HG02852 (cell line): ENCODE measurements at regions not wholly inside any gene's neighbourhood (a gene's known extent, or its start where the extent isn't known, plus 50 kb on each side); places are given as distances from the start of the nearest gene placed in this dataset.
"Not testable (repeated sequence)": the region's sequence is repeated elsewhere in the genome, so short reads cannot be mapped to it uniquely, and the experiment has no call there.

Experiments
- ATAC-seq: cut with Tn5 transposase; IDR thresholded peaks from one replicate; pipeline ENCODE4 v1.9.1; 2021; ENCODE audit warnings: mild to moderate bottlenecking, moderate library complexity; ENCODE audit not compliant: unreplicated experiment

DNA sequence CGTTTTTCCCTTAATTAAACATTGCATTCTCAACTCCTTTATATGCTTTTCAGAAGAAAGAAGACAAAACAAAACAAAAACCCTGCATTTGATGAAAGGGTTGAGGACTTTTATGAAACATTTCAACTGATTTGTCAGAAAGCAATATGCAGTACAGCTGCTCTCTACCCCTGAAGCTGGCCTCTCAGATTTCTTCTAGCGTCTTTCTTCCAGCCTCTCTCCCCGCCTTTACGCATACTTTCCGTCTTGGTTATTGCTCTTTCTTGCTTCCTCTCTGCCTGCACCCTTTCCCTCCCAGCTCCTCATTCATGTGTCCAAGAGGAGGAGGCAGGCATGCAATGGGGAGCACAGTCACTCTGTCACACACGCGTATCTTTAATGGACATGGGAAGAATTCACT is 91.0 kb upstream of the COL1A2 start:
- ATAC-seq: no peak

DNA sequence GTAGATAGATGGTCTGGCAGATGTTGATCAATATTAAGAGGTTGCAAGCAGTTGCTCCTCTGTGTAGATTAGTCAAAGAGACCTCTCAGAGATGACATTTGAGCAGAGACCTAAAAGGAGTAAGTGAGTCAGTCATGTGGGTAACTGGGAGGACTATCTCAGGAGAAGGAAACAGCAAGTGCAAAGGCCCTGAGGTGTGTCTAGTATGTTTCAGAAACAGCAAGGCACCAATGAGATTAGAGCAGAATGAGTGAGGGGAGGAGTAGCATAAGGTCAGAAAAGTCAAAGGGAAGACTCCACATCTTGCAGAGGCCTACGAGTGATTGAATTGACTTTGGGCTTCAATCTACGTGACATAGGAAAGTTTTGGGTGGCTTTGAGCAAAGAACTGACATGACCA is 89.8 kb upstream of the COL1A2 start:
- ATAC-seq: no peak

DNA sequence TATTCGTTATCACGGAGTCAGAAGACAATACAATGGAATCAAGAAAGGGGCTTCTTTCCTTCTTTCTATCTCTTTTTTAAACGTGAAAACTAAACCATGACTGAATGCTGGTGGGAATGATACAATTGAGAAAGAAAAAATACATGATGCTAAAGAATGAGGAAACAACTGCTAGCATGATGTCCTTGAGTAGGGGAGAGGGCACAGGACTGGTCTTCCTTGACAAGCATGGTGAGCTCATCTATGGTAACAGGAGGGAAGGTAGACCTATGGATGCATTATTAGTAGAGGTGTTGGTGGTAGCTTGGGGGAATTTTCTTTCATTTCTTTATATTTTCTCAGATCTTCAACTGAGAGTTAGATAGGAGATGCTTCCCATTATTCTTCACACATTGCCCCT is 88.9 kb upstream of the COL1A2 start:
- no peak for ATAC-seq

DNA sequence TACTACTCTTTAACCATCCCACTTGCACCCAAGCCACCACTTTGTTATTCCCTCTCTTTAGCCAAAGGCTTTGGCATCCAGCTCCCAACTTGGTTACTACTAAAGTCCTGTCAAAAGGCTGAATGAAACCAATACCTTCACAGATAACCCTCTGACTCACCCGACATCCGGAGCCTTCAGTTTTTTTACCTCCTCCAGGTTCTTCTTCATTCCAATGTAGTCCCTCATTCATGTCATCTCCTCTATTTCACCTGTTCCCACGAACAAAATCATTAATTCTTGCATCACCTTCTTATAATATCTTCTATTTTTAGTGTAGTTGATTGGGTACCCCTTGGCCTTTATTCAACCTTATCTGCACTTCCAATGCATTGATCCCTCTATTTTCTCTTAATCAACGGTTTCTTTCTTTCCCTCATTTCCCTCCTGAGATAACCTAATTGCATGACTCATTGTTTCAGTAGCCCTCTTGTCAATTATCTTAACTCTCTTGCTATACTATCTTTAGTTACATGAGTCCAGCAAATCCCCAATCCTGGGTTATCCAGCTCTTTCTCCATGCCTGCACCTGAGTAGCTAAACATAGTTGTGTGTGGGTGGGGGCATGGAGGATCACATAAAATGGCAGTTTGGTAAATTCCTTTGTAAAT is 87.2 kb upstream of the COL1A2 start:
- ATAC-seq: no peak

DNA sequence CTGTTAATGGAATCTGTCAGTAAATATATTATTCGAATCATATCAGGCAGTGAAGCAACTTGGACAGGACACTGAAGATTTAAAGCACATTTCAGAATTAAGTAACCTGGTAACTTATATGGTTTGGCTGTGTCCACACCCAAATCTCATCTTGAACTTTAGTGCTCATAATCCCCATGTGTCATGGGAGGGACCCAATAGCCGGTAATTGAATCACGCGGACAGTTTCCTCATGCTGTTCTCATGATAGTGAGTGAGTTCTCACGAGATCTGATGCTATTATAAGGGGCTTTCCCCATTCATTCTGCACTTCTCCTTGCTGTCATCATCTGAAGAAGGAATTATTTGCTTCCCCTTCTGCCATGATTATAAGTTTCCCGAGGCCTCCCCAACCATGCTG is 83.2 kb upstream of the COL1A2 start:
- no peak for ATAC-seq

DNA sequence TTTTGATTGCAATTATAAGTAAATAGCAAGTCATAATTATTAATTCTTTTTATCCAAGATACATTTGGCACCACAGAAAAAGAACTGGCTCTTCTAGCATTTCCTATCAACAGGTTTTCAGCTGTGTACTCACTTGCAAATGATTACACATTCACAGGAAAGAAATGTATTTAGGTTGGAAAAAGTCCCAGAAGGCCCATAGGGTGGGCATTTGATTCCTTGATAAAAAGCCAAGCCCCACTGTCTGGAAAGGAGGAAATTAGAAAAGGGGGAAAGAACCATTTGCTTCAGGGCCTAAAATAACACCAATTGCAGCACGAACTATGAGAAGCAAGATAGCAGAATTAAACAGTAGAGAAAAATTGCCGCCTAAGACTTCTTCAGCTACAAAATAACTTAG is 80.8 kb upstream of the COL1A2 start:
- ATAC-seq: no peak

DNA sequence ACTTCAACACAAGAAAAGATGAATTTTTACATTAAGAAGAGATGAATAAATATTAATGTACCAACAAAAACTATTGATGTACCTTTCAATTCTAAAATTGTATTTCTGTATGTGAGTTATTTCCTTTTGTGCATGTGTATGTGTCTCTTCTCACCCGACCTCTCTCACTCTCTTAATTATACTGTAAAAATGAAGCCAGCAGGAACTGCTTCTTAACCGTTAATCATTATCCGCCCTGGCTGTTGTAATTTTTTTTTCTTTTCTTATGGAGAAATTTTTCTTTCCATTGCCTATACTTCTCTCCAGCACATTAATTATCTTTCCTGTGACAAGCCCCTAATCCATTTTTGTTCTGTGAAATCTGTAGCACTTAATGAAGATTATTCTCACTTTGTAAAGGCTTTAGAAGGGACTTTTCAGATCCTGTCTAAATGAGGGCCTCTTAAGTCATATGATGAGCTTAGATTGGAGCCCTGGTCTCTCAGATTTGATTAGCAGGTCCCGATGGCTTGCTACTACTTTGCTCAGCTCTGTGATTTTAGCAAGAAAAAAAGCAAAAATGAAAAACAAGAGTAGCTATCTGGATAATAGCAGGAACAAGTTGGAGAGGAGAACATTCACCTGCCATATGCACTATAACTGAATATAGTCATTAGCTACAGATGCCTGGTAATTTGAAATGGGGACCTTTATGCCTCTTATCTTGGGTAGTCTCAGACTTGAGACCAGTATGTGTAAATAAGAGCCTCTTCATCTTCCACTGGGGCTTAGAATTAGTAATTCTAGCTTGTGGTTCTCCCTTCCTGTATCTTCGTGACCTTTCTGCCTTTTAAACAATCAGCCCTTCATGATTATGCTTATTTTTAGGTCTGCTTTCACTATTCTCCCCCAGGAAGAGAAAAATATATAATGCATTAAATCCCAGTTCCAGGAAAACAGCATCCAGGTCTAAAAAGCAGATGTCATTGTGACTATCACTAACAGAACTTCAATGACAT is 80.0 kb upstream of the COL1A2 start:
- no peak for ATAC-seq

DNA sequence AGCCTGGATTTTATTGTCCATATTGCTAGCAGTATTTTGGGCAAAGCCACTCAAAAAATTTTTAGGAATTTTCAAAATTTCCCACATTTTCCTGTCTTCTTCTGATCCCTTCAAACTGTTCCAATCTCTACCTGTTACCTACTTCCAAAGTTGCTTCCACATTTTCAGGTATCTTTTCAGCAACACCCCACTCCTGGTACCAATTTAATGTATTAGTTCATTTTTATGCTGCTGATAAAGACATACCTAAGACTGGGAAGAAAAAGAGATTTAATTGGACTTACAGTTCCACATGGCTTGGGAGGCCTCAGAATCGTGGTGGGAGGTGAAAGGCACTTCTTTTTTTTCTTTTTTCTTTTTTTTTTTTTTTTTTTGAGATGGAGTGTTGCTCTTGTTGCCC is 73.6 kb upstream of the COL1A2 start:
- not testable (repeated sequence) for ATAC-seq

DNA sequence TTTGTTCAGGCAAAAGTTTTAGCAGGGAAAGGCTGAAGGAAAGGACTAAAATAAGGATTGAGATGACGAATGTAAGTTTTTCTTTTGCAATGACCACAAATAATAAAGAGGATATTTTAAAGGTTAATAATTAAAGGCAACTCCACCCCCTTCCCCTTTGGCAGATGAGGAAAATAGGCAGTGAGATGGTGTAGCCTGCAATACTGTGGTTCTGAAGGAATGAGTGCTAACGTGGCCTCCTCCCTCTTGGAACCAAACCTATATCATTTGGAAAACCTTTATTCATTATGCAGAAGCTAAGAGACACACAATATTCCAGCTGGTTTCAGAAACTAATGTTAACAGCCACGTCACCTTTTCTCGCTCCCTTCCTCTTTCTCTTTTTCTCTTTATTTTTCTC is 70.9 kb upstream of the COL1A2 start:
- ATAC-seq: no peak

DNA sequence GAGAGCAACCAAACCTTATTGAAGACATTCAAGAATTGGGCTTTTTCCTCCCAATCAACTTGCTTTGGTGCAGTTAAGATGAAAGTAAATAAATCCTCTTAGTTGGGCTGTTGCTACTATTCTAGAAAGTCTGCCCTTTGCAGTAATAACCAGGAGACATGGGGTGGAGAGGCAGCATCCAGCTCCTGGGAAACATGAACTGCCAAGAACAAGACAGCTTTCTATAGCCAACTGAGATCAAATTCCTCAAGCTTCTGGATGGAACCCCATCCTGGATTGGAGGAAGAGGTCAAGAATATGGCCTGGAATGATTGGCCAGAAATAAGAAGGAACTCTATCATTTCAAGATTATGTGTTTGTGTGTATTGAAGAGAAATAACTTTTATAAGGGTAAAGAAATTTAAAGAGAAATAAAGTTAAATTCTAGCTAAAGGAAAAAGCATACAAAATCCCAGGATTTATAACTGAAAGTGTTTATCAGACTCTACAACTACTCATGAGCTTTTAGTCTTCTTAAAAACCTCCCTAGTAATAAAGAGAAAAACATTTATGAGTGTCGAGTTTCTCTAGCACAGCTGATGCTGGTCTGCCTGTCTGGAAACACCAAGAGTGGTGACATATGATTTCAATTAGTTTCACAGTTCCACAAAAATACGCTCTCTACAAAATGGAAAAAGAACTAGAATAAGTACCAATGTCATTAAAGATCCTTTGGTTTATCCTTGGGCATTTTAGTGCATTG is 70.1 kb upstream of the COL1A2 start:
- no peak for ATAC-seq

DNA sequence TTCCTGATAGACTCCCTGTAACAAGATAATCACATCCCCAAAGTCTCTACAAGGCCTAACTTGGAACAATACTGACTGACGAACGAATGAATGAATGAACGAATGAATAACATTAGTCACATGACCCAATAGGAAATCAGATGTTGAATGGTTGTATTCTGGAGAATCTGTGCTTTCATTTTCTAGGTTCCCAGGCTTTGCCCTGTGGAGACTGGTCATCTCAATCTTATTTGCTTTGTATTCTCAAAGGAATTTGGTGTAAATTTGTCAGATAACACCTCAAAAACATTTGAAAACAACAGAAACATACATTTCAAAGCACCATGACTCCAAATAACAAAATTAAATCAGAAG is 69.6 kb upstream of the COL1A2 start:
- no peak for ATAC-seq

DNA sequence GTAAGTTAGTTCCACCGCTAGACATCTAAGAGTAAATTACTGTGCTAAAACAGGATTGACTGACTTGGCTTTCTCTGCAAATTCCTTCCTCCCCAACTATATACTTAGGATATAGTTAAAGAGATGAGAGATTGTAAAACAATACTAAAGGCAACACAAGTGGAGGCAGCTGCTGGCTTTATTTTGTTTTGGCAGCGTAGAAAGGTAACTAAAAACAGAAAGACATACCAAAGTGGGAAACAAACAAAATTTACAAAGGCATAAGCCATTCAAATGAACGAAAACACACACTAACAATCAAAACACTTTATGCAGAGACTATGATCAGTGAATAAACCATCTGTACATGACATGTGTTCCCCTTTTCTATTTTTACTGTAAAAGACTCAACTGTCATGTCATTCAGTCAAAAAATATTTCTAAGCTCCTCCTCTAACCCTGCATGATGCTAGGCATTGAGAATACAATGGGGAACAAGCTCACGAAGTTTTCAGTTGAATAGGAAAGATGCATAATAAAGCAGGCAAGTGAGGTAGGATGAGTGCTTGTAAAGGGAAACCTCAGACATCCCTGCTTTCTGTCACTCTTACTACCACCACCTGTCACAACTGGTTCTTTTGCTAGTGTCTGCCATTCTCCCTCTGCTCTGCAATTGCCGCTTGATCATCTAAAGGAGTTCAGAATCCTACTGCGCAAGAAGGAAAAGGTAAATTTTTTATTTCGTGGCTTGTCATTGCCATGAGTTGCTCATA is 64.2 kb upstream of the COL1A2 start:
- ATAC-seq: no peak

DNA sequence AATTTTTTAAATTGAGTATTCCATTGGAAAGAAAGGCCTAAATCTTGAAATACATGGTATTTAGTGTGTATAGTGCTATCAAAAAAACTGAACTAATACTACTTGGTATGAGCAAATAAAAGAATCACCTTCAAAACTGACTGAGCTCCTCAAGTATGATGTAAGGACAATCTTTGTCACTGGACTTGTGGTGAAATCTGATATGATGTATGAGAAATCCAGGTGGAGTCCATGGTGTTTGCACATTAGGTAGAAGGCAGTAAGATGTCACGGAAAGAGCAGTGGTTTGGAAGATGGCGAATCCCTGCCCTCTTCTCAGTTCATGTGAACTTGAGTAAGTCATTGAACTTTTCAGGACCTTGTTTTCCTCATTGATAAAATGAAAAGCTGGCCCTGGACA is 62.1 kb upstream of the COL1A2 start:
- no peak for ATAC-seq

DNA sequence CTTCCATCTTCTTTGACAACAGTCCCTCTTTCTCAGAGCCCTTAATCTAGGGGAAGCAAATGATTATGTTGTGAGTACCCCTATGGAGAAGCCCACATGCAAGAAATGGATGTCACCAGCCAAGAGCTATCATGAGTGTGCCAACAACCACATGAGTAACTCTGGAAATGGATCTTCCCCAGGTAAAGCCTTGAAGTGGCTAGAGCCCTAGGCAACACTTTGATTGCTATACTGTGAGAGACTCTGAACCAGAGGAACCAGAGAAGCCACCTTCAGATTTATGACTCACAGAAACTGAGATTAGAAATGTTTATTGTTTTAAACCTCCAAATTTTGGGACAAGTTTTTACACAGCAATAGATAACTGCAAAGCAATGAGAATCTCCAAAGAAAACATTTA is 60.9 kb upstream of the COL1A2 start:
- no peak for ATAC-seq

DNA sequence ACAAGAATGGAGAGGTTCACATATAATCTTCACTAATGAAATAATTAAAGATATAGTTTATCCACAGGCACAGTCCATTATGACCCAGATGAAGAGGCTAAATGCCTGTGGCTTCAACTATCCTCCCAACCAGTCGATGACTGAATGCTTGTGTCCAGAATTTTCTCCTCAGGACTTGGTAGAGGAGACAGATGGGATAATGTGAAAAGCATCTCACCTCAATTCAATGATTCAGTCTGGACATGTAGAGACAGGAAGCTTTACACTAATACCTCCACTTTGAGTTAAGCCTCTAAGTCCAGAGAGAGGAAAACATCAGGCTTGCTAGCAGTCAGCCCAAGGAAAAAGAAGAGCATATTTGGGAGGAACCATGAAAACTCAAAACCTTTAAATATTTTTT is 59.1 kb upstream of the COL1A2 start:
- ATAC-seq: no peak

DNA sequence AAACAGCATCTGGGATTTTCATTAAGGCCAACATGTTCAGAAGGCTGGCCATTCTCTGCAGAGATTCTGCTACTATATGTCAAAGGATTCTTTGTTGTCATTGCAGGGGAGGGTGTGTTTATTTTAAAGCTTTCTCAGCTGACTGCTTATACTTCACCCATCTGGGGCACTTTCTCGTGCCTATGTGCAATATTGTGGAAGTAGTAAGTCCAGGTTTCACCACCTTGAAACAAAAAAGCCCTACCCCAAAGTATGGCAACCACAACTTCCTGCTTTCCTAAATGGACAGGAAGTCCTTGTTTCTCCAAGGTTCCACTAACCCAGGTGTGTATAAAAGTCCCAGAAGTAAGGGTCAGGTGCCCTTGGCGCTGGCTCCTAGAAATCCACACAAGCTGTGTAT is 58.7 kb upstream of the COL1A2 start:
- ATAC-seq: no peak

DNA sequence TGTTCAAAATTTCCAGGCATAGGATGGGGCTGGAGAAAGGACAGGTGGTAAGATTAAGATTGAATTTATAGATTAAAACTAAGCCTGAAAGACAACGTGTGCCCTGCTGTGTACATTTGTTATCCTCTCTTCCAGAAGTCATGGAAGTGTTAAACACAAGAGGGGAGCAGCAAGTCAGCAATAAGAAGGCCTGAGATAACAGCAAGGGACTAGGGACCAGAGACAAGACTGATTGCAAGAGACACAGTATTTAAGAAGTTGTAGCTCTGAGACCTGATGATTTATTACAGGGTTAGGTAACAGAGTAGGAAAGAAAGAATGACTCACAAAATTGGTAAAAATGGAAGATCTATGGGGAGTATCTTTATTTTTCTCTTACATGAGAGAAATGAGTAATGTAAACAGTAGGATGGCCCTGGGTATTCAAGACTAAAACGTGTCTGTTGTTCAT is 55.7 kb upstream of the COL1A2 start:
- ATAC-seq: no peak

DNA sequence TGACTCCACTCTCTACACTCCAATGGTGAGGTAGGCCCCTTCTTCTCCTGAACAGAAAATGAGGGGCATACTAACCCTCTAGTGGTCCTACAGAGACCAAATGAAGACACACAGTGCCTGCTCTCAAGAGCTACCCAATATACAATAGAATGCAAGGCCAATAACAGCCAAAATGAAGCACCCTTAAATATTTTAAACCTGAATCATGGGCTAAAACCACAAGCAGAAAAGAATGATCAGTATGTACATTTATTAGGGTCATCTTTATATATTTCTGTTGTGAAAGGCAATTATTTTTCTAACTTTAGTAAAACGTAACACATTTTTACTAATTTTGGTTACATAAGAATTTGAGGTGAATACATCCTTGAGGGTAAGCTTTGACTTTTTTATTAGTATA is 49.9 kb upstream of the COL1A2 start:
- no peak for ATAC-seq
